RPMI7951 (cell line): ENCODE measurements at regions not wholly inside any gene's neighbourhood (a gene's known extent, or its start where the extent isn't known, plus 50 kb on each side); places are given as distances from the start of the nearest gene placed in this dataset.

ENCODE experiments used
- DNase-seq: peaks from one replicate; pipeline ENCODE4 v3.0.0-alpha.2; 2012; ENCODE audit warnings: low read depth

DNA sequence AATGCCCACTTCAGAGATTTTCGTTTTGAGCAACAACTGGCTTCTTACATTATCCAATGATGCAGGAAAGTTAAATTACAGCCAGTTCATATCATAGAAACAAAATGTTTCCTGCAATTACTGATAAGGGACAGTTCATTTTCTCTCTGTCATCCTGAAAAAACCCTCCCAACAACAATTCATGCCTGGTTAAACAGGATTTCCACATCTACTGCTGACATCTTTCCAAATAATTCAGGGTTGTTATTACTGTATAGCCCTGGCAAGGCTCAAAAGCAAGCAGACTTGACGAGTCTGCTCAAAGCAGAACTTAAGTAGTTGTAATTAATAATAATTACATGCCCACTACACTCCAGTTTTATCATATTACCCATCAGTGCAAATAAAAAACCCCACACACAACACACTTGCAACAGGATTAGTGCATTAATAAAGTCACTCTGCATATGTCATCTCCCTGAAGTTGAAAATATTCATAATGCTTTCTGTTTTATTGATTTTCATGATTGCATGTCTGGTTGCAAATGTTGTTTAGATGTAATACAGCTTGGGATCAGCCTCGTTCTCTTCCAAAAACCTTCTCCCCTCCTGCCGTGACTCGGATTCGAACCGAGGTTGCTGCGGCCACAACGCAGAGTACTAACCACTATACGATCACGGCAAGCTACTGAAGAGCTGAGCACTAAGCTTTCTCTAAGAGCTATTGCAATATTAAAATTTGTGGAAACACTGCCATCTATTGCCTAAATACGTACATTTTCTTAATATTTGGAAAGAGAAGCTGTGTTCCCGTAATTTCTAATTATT, 119.6 kb upstream of the NFIB start:
- peak; percentile 34 for DNase-seq

DNA sequence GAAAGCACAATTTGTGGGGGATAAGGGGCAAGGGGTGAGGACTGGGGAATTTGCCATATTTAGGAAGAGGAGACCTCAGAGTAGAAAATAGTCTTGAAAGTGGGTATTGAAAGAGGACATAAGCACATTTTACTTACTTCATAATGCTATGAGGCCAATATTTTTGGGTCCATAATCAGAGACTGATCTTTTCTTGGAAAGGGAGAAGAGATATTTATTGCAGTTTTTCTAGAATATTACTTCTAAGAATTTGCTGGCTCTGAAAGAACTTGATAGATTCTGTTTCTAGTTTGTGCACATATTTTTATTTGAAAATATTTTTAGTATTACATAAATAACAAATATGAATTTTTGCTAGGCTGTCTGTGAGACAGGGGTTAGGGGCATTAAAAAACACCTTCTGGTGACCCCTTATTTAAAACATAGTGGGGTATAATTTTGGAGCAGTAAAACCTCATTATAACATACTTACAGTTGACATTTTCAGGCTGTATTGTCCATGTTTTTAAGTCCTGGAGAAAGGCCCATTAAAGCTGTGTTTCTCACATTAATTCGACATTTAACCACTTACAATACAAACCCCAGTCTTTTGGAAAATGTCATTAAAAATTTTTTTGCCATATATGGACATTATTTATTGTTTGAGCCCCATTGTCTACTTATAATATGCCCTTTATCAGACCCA, 118.9 kb upstream of the NFIB start:
- no peak for DNase-seq

DNA sequence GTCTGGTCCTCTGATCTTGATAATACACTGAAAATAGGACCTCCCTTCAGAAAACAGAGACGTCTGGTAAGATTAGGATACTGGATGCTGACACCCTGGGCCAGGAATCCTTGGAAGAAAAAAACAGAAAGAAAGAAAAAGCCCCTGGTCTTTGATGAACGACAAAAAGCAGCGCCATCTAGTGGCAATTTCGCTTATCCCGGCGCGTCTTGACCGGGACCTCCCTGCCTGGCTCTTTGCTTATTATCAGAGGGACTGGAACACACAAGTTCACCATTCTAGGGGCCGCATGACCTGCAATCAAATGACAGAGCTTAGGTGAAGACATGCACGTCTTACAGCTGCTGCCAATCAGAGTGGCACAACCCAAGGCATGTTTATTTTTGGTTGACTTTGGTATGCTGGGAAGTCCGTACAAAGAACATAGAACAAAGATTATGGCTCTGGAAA, 114.9 kb upstream of the NFIB start:
- peak; percentile 40 for DNase-seq

DNA sequence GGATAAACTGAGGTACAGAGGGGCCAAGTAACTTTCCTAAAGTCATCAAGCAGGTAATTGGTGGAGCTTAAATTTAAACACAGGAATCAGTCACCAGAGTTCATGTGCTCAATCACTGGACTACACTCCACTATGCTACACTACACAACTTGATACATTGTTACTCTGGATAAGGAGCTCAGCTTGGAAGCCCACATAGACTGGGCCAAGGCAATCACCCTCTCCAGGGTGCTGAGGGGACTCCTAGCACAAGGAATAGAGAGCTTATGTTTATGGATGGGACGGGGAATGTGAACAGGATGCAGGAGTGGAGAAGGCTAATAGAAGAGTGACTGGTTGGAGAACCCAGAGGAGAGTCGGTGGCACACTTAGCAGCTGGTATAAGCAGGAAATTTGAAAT, 113.5 kb upstream of the NFIB start:
- no peak for DNase-seq

DNA sequence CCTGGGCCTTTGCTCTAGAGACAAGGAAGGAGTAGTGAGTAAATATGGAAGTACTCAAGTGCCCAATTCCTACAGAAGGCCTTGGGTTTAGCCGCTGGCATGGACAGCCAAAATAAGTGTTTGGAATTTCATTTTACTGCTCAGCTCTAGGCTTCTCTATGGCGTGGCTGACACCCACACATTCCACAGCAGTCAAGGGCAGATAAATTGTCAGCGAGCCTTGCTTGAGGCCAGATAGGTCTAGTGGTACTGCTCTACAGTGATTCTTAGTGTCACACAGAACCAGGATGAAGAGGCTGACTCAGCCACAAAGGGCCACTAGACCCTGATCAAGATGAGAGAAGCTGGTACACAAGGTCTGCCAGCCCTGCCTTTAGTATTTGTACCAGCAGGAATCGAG, 111.0 kb upstream of the NFIB start:
- no peak for DNase-seq

DNA sequence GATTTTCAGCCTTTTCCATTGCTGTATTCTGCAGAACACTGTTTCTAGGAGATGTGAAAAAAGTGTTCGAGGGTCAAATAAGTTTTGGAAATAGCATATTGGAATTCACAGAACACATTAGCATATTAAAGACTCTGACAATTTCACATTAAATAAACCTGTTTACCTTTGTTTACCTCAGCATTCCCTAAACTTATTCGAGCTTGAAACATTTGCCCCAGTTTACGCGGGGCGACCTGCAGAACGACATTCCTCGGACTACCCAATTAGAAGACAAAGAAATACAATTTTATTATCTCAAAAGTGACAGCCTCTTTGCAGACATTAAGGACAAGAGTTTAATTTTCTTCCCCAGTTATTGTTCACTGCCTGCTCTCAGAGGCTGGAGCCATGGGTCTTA, 110.3 kb upstream of the NFIB start:
- no peak for DNase-seq

DNA sequence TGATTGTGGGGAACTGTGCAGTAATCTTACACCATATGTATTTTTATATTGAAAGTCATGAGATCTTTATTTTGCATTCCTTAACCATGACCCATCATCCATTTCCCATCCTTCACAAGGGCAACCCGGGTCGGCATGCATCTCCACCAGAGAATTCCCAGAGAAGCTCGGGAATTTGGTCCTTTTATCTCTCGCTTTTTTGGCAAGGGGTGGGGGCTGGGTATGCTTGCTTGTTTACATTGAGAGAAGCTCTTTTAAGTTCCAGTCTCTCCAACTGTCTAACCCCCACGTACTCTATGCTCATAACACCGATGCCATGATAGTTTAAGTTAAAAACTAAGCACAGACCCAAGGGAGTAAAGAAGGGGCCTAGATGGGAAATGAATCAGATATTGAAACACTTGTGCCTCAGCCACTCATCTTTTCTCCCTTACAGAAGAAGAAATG, 109.9 kb upstream of the NFIB start:
- peak; percentile 38 for DNase-seq

DNA sequence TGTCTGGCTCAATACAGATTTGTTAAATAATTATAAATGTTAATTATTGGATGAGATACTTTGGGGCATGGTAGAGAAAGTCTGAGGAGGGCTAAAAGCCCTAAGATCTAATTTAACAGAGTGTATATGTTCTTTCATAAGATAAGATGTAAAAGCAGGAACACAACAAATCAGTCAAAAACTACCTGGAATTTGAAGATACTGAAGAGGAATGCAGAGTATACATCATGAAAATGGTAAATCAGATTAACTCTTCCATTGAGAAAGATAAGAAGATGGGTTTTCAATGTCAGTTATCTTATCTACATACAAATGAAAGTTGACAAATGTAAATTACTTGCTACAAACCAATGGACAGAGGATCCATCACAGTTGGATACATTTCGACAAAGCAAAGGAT, 107.3 kb upstream of the NFIB start:
- DNase-seq: no peak

DNA sequence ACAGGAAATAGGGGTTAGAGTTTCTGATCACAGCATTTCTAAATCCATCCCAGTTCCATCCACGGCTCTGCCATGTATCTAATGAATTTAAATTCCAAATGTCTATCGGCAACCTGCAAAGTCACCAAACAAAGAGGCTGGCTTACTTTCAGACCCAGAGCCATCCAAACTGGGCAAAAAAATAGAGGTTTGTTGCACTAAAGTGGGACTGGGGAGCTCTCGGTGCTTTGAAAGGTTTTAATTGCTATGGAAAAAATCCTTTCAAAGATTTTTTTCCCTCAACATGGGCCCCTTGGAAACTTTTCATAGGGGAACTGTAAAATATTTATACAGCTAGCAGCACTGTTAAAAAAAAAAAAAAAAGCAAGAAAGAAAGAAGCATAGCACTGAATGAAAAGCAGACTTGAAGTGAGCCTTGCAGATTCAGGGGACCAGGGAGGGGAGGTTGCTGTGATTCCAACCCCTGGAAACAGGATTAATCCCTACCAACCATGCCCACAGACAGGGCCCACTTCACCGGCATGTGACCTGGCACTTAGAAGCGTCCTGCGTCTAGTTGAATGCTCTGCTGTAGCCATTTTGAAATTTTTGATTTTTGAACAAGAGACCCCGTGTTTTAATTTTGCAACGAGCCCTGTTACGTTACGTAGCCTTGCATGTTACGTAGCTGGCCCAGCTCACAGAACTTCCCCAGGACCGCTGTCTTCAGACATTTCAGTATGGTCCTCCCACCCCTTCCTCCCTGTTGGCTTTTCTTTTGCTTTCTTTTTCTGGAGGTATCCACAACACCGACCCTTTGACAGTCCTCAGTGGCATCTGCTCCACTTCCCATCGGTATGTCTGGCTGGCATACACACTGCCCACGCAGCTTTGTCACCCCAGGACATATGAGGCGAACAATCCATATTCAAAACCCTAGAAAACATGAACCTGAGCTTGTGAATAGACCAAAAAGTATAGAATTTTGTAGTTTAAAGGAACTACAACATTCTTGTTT, 105.3 kb upstream of the NFIB start:
- no peak for DNase-seq

DNA sequence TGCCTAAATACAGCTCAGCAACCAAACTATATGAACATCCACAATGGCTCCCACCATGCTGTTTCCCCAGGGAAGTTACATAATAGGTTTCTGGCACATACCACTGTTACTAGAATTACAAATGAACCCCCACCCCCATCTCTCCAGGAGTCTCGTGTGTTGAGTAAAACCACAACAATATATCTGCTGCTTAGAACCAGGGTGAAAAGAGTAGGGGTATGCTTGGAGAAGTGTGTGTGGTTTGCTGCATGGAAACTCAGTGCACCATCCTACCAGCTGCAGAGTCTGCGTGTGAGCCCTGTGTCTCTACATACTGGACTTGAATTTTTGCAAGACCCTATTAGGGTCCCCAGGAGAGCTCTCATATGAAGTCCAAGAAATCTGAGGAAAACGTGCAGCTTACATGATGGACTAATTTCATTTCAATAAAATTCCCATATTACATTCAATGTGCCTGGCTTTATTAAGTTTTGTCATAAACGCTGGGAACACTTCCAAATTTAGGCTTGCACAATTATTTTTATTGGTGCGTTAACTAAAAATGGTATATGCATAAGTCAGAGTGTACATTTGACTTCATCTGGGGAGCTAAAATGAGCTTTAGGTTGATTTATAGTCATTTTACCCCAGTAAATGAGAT, 104.5 kb upstream of the NFIB start:
- DNase-seq: no peak

DNA sequence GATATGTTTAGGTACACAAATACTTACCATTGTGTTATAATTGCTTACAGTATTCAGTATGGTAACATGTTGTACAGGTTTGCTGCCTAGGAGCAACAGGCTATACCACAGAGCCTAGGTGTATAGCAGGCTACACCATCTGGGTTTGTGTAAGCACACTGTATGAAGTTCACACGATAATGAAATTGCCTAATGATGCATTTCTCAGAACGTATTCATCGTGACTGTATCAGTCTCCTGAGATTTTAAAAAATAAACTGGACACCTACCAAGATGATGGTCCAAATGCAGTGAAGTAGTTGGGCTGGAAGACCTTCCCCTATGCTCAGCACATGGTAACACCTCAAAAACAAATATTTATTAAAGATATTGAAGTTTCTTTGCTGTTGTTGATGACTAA, 103.3 kb upstream of the NFIB start:
- DNase-seq: no peak

DNA sequence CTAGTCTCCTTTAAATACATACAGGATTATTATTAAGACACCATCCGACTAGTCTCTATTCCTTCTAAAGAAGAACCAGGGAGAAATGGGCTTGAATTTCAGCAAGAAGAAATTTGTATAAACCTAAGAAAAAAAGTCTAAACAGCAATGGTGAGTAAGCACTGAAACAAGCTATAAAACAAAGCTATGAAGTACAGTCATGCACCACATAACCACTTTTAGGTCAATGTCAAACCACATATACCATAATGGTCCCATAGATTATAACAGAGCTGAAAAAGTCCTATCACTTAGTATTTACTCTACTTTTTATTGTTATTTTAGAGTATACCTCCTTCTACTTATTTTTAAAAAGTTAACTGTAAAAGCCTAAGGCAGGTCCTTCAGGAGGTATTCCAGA, 102.0 kb upstream of the NFIB start:
- DNase-seq: peak; percentile 44

DNA sequence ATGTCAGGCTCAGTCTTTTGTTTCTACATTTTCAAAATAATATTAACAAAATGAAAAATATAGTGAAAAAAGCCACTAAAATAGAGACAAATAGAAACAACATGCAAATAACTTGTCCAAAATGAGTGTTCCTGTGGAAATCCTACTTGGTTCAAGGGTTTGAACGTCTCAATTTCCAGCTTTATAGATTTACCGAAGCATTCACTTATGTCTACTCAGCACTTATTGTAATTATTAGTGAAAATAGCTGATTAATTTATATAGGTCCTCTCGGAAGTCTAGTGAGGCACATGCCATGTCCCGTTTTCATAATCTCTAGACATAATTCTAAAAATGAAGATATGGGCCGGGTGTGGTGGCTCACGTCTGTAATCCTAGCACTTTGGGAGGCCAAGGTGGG, 99.9 kb upstream of the NFIB start:
- DNase-seq: no peak

DNA sequence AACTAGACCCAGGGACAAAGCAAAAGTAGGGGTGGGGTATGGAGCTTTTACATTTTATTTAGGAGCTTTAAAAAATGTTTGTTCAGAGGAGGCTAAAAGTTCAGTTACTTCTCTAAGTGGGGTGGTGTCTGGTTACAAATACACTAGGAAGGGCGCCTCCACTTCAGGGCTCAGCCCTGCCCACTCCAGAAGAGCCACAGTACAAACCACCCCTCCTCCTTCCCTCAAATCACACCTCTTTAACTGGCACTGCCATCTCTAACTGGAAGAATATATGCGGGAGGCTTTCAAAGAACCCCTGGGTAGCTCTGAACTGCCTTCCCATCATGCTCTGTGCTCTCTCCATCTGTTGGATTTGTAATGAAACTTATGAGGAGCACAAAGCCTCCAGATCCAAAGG, 98.8 kb upstream of the NFIB start:
- DNase-seq: no peak

DNA sequence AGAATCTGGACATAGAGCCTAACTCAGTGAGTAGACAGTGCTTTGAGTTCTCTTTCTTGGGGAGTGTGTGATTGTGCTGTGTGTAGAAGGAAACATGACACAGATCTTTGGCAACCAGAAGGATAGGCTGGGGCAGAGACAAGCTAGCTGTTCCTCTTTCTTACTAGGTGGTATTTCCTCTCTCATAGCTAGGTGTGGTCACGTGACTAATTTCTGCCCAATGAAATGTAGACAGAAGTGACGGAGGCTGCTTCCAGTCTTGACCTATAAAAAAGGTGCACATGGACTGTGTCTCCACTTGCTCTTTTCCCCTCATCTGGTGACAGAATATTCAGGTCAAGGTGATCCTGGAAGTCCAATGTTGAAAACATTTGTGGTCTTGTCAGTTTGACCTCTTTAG, 92.5 kb upstream of the NFIB start:
- no peak for DNase-seq

DNA sequence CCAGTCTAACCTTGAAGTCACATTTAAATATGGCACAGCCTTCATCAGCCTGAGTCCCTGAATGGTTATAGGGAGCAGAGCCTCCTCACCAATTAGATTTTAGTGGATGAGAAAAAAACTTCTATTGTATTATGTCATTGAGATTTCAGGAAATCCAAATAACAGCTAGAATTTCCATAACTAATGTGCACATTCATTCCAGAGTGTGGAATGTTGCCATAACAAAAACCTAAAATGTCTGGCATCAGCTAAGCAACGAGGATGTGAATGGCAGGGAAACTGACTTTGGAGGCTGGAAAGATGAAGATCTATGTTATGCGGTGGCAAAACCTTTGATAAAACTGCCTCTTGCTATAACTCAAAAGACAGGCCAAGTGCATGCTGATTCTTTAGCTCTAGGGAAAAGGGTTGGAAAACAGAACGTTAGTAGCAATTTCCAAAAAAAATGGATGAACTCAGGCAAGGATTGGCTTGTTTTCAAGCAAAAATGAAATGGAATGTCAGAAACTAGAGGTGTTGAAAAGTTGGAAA, 91.3 kb upstream of the NFIB start:
- DNase-seq: no peak

DNA sequence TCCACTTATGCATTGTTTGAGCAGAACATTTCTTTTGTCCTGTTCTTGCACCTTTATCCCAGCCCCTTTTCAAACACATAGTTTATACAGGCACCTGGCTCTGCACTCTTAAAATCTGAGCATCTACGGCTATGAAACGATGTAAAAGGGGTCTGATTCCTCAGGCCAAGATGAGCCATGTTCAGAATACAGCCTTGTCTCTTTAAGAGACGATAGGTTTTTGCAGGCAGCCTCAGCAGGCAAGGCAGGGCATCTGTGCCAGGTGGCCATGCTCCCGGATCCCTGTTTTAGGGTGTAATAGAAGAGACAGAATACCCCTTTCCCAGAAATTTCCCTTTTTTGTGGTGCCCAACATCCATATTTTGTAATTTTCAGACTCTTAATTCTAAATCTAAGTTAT, 89.1 kb upstream of the NFIB start:
- no peak for DNase-seq

DNA sequence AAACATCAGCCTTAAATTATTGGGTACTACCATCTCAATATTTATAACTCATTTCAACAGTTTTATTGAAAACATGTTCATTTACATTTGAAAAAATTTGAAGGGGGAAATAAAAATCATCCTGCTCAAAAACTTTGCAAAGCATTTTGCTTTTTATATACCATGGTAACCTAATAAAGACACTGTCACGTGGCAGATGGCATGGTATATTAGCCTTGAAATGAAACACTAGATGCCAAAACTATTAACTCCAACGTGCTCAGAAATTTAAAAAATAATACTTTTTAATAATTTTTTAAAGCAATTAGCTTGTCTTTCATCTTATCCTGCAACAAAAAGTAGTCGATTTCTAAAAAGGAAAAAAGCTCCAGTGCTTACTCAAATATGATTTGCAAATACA, 88.6 kb upstream of the NFIB start:
- DNase-seq: no peak

DNA sequence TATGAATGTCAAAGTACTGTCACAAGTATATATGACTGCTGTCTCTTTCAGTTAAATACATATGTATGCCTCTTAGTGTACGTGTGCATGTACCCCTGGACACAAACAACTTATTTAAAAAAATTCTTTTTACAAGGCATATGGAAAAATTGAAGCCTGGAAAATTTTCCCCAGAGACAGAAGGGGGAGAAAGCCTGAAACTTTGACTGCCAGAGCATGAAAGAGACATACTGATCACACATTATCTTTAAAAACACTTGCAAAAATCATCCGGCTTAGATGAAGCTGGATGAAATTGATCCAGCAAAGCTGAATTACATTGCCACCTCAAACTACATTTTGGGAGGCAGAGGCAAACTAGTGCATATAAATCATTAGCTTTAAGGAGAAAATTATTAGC, 88.0 kb upstream of the NFIB start:
- DNase-seq: no peak

DNA sequence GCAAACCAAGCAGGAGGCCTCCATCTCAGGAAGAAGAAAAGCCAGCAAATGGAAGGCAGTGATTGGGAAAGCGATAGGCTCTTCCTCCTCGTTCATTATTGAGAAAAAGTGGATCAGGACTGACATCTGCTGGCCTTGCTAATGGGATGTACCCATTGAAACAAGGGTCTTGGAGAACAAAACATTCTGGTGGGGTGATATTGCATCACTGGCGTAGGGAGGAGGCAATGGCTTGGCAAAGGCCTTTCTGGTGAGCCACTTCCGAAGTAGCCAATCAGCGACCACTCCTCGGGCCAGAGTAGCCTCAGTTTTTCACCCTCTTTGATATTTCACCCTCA, 86.7 kb upstream of the NFIB start:
- DNase-seq: peak; percentile 65
